C4-2B (cell line): ENCODE measurements at regions not wholly inside any gene's neighbourhood (a gene's known extent, or its start where the extent isn't known, plus 50 kb on each side); places are given as distances from the start of the nearest gene placed in this dataset.

Experiments used
- H3K27ac ChIP-seq: fragments of 450-650 bp; 2 replicates; pipeline ENCODE4 v1.5.1; 2017
- CTCF ChIP-seq: fragments of 450-650 bp; conservative IDR thresholded peaks from 2 replicates; pipeline ENCODE4 v1.5.1; 2017; ENCODE audit warnings: mild to moderate bottlenecking
- ZFX ChIP-seq: fragments of 450-650 bp; IDR thresholded peaks from 2 replicates; pipeline ENCODE4 v1.6.1; 2017

- H3K27ac ChIP-seq = no peak overlapping the region
- TF ChIP-seq CTCF = no peak
- no peak for TF ChIP-seq ZFX
Observed at GRCh38 chr11:96753997-96754396, 364.2 kb downstream of the JRKL start.

GRCh38 chr11:96755209-96755608 lies 365.4 kb downstream of the JRKL start:
- TF ChIP-seq CTCF = no peak
- no peak for TF ChIP-seq ZFX
- no peak overlapping the region for H3K27ac ChIP-seq

GRCh38 chr11:96755752-96756151 lies 365.9 kb downstream of the JRKL start:
- no peak overlapping the region for H3K27ac ChIP-seq
- TF ChIP-seq CTCF (no peak), ZFX (no peak)

- H3K27ac ChIP-seq = no peak overlapping the region
- TF ChIP-seq ZFX (no peak), CTCF (no peak)
Observed at GRCh38 chr11:96758957-96759356, 369.1 kb downstream of the JRKL start.

GRCh38 chr11:96760306-96760705 lies 370.5 kb downstream of the JRKL start:
- no peak overlapping the region for H3K27ac ChIP-seq
- TF ChIP-seq CTCF = no peak
- no peak for TF ChIP-seq ZFX

- no peak overlapping the region for H3K27ac ChIP-seq
- TF ChIP-seq CTCF (no peak), ZFX (no peak)
Observed at GRCh38 chr11:96760815-96761214, 371.0 kb downstream of the JRKL start.

- no peak overlapping the region for H3K27ac ChIP-seq
- TF ChIP-seq CTCF (no peak), ZFX (no peak)
Observed at GRCh38 chr11:96761451-96761850, 371.6 kb downstream of the JRKL start.
